Myocyte (in vitro differentiated cells): ENCODE measurements at regions not wholly inside any gene's neighbourhood (a gene's known extent, or its start where the extent isn't known, plus 50 kb on each side); places are given as distances from the start of the nearest gene placed in this dataset.
"Not testable (repeated sequence)": the region's sequence is repeated elsewhere in the genome, so short reads cannot be mapped to it uniquely, and the experiment has no call there.

Source experiments
- DNase-seq: peaks from one replicate; pipeline ENCODE4 v3.0.0-alpha.2; 2012; ENCODE audit warnings: low read depth

- peak; percentile 41 for DNase-seq
These were observed 92.3 kb upstream of the DCN start for GRCh38 chr12:91274916-91275315.

- no peak for DNase-seq
These were observed 90.9 kb upstream of the DCN start for GRCh38 chr12:91273560-91273959.

GRCh38 chr12:91272461-91273063, 89.9 kb upstream of the DCN start:
- DNase-seq, result no peak

GRCh38 chr12:91271185-91271584, 88.6 kb upstream of the DCN start:
- no peak for DNase-seq

GRCh38 chr12:91267039-91267438, 84.4 kb upstream of the DCN start:
- no peak for DNase-seq

GRCh38 chr12:91264178-91264577, 81.6 kb upstream of the DCN start:
- DNase-seq, result no peak

- DNase-seq, result no peak
These were observed 79.4 kb upstream of the DCN start for GRCh38 chr12:91261820-91262676.

- no peak for DNase-seq
These were observed 73.8 kb upstream of the DCN start for GRCh38 chr12:91256411-91256810.

- DNase-seq, result no peak
These were observed 69.7 kb upstream of the DCN start for GRCh38 chr12:91252341-91252740.

- peak; percentile 48 for DNase-seq
These were observed 67.7 kb upstream of the DCN start for GRCh38 chr12:91250273-91250665.

- DNase-seq, result no peak
These were observed 67.1 kb upstream of the DCN start for GRCh38 chr12:91249518-91250272.

- DNase-seq, result no peak
These were observed 66.4 kb upstream of the DCN start for GRCh38 chr12:91249054-91249453.

- not testable (repeated sequence) for DNase-seq
These were observed 60.6 kb upstream of the DCN start for GRCh38 chr12:91243177-91243576.

- no peak for DNase-seq
These were observed 59.1 kb upstream of the DCN start for GRCh38 chr12:91241756-91242155.

- DNase-seq, result no peak
These were observed 57.9 kb upstream of the DCN start for GRCh38 chr12:91240386-91241095.

- no peak for DNase-seq
These were observed 56.9 kb upstream of the DCN start for GRCh38 chr12:91239481-91239880.
